ENCODE measurements at regions not wholly inside any gene's neighbourhood (a gene's known extent, or its start where the extent isn't known, plus 50 kb on each side); places are given as distances from the start of the nearest gene placed in this dataset.

GRCh38 chr13:58838615-58839014 is 1207.1 kb downstream of the PCDH17 start:
- Histone ChIP-seq H3K4me3 (no peak overlapping the region), H3K27me3 (no peaks in the 10 kb centered on the region), H3K9me3 (no peaks in the 10 kb centered on the region), H3K4me1 (ENCODE audit: insufficient read depth) (no peaks in the 10 kb centered on the region), H3K27ac (no peak overlapping the region), H3K36me3 (no peaks in the 10 kb centered on the region)
- no peak for TF ChIP-seq CTCF (IDR thresholded peaks at IDR 0.05)
- TF ChIP-seq EP300 (IDR thresholded peaks at IDR 0.05): no peak
- no peak for TF ChIP-seq POLR2A (IDR thresholded peaks at IDR 0.05)
- intact Hi-C loops (cut with DNase I): no loop called here
- DNase-seq: no peak
- WGBS, 3 donors: 56 to 64% (median 64%) methylated on average over 1 of the region's 1 CpG

- Histone ChIP-seq H3K4me1 (ENCODE audit: insufficient read depth) (no peaks in the 10 kb centered on the region), H3K36me3 (no peaks in the 10 kb centered on the region), H3K9me3 (no peaks in the 10 kb centered on the region), H3K27me3 (no peaks in the 10 kb centered on the region), H3K4me3 (no peak overlapping the region), H3K27ac (no peak overlapping the region)
- WGBS, 3 donors: 86 to 95% (median 93%) methylated on average over 6 of the region's 6 CpGs
- no peak for TF ChIP-seq POLR2A (IDR thresholded peaks at IDR 0.05)
- no peak for TF ChIP-seq EP300 (IDR thresholded peaks at IDR 0.05)
- TF ChIP-seq CTCF (IDR thresholded peaks at IDR 0.05): no peak
- intact Hi-C loops (cut with DNase I): no loop called here
- DNase-seq: no peak
Observed at GRCh38 chr13:58843071-58843470, 1211.5 kb downstream of the PCDH17 start.

- intact Hi-C loops (cut with DNase I): no loop called here
- Histone ChIP-seq H3K27me3 (no peaks in the 10 kb centered on the region), H3K4me1 (ENCODE audit: insufficient read depth) (no peaks in the 10 kb centered on the region), H3K36me3 (no peaks in the 10 kb centered on the region), H3K4me3 (no peak overlapping the region), H3K27ac (no peak overlapping the region), H3K9me3 (no peaks in the 10 kb centered on the region)
- DNase-seq: no peak
- TF ChIP-seq CTCF (IDR thresholded peaks at IDR 0.05) (no peak), POLR2A (IDR thresholded peaks at IDR 0.05) (no peak)
- 82 to 88% (median 84%) methylated on average over 6 of the region's 6 CpGs for WGBS, 3 donors
Observed at GRCh38 chr13:58843567-58843966, 1212.0 kb downstream of the PCDH17 start.

- Histone ChIP-seq H3K4me1 (ENCODE audit: insufficient read depth) (no peaks in the 10 kb centered on the region), H3K36me3 (no peaks in the 10 kb centered on the region), H3K27me3 (no peaks in the 10 kb centered on the region), H3K4me3 (no peak overlapping the region), H3K9me3 (no peaks in the 10 kb centered on the region), H3K27ac (no peak overlapping the region)
- TF ChIP-seq POLR2A (IDR thresholded peaks at IDR 0.05) (no peak), EP300 (IDR thresholded peaks at IDR 0.05) (no peak), CTCF (IDR thresholded peaks at IDR 0.05) (no peak)
- DNase-seq: no peak
- intact Hi-C loops (cut with DNase I): no loop called here
Observed at GRCh38 chr13:58850161-58850560, 1218.6 kb downstream of the PCDH17 start.

GRCh38 chr13:58852076-58852475 is 1220.5 kb downstream of the PCDH17 start:
- no peaks in the 10 kb centered on the region for H3K4me1 ChIP-seq (ENCODE audit: insufficient read depth)
- H3K9me3 ChIP-seq: no peaks in the 10 kb centered on the region
- no peak for TF ChIP-seq EP300 (IDR thresholded peaks at IDR 0.05)
- no peak for TF ChIP-seq CTCF (IDR thresholded peaks at IDR 0.05)
- no peak for TF ChIP-seq POLR2A (IDR thresholded peaks at IDR 0.05)
- DNase-seq: no peak
- intact Hi-C loops (cut with DNase I): no loop called here
- no peak overlapping the region for H3K4me3 ChIP-seq
- no peaks in the 10 kb centered on the region for H3K27me3 ChIP-seq
- H3K36me3 ChIP-seq: no peaks in the 10 kb centered on the region
- 0 to 2% (median 0%) methylated on average over 1 of the region's 1 CpG for WGBS, 3 donors
- H3K27ac ChIP-seq: no peak overlapping the region
